PC-9 (cell line): ENCODE measurements at regions not wholly inside any gene's neighbourhood (a gene's known extent, or its start where the extent isn't known, plus 50 kb on each side); places are given as distances from the start of the nearest gene placed in this dataset.

Experiments used
- BruUV-seq: library from RNA; stranded (reverse); fragments of 400-500 nt; replicated peaks from 2 replicates; lab custom pipeline; 2021; lab: Mats Ljungman, UMichigan
- CTCF ChIA-PET: fragments of 300-600 bp; sonication (Branson Sonifier 250); formaldehyde crosslinking; loops from one replicate; lab custom pipeline; 2022; ENCODE audit warnings: antibody characterized with exemption; lab: Charles Lee
- POLR2A ChIA-PET: fragments of 300-600 bp; sonication (Branson Sonifier 250); formaldehyde crosslinking; loops from one replicate; lab custom pipeline; 2022; ENCODE audit warnings: antibody characterized with exemption; ENCODE audit not compliant: unreplicated experiment; lab: Charles Lee
- DNase-seq, 2 experiments: peaks; one replicate each; pipeline versions ENCODE4 v3.0.0 to v3.0.0-alpha.2; 2015 to 2022; ENCODE audit warnings: mixed read lengths in 1 of 2
- H2AFZ ChIP-seq: fragments of 200-600 bp; sonication (generic); 2 replicates; pipeline ENCODE4 v1.8.1; 2017; ENCODE audit warnings: antibody characterized with exemption
- H3F3A ChIP-seq: fragments of 200-600 bp; sonication (generic); 2 replicates; pipeline ENCODE4 v1.8.1; 2017; ENCODE audit warnings: antibody characterized with exemption, mild to moderate bottlenecking, low read depth; ENCODE audit not compliant: insufficient read depth
- H3K27ac ChIP-seq: fragments of 200-600 bp; sonication (generic); 2 replicates; pipeline ENCODE4 v1.6.1; 2016; ENCODE audit warnings: mixed run types
- H3K27me3 ChIP-seq: fragments of 200-600 bp; sonication (generic); 2 replicates; pipeline ENCODE4 v1.6.1; 2016; ENCODE audit warnings: low read depth, mixed run types; ENCODE audit not compliant: insufficient read depth
- H3K36me3 ChIP-seq: fragments of 200-600 bp; sonication (generic); 2 replicates; pipeline ENCODE4 v1.6.1; 2016; ENCODE audit warnings: low read depth, mixed run types
- H3K4me1 ChIP-seq: fragments of 200-600 bp; sonication (generic); replicated peaks from 2 replicates; pipeline ENCODE4 v1.6.1; 2016; ENCODE audit warnings: mixed run types; ENCODE audit not compliant: insufficient read depth
- H3K4me2 ChIP-seq: fragments of 200-600 bp; sonication (generic); 2 replicates; pipeline ENCODE4 v1.6.1; 2017; ENCODE audit warnings: mixed run types
- H3K4me3 ChIP-seq: fragments of 200-600 bp; sonication (generic); 2 replicates; pipeline ENCODE4 v1.6.1; 2016; ENCODE audit warnings: mixed run types
- H3K79me2 ChIP-seq: fragments of 200-600 bp; sonication (generic); 2 replicates; pipeline ENCODE4 v1.6.1; 2017; ENCODE audit warnings: low read depth, mixed run types
- H3K9me2 ChIP-seq: fragments of 200-600 bp; sonication (generic); 2 replicates; pipeline ENCODE4 v1.8.1; 2017; ENCODE audit warnings: mild to moderate bottlenecking; ENCODE audit not compliant: insufficient read depth
- H3K9me3 ChIP-seq: fragments of 200-600 bp; sonication (generic); 2 replicates; pipeline ENCODE4 v1.8.1; 2016; ENCODE audit warnings: low read depth; ENCODE audit not compliant: insufficient read depth
- H4K20me1 ChIP-seq: fragments of 200-600 bp; sonication (generic); 2 replicates; pipeline ENCODE4 v1.8.1; 2017; ENCODE audit not compliant: insufficient read depth
- CTCF ChIP-seq: fragments of 200-600 bp; sonication (generic); conservative IDR thresholded peaks from 2 replicates; pipeline ENCODE4 v1.6.1; 2017; ENCODE audit warnings: mixed run types, antibody characterized with exemption, mild to moderate bottlenecking, moderate library complexity
- EZH2 ChIP-seq: fragments of 200-600 bp; sonication (generic); IDR thresholded peaks from 2 replicates; pipeline ENCODE4 v1.8.0; 2017; ENCODE audit warnings: antibody characterized with exemption, low read depth
- intact Hi-C: fragments of 100-400 bp; cut with micrococcal nuclease; formaldehyde crosslinking; loops from one replicate; pipeline ENCODE4 v1.10.0; 2022; ENCODE audit not compliant: unreplicated experiment

DNA sequence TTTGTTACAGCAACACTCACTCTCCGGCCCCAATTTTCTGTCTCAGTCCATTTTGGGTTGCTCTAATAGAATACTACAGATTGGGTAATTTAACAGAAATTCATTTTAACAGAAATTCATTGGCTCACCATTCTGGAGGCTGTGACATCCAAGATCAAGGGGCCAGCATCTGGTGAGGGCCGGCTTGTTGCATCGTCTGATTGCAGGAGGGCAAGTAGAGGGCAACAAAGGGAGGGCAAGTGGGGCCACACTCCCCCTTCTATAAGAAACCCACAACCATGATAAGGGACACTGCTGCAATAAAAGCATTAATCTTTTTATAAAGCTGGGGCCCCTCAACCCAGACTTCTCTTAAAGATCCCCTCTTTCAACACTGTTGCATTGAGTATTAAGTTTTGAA is 260.1 kb upstream of the TMPRSS15 start:
- TF ChIP-seq CTCF (no peak), EZH2 (no peak)
- H3K4me3 ChIP-seq: no peak overlapping the region
- H4K20me1 ChIP-seq: no peaks in the 10 kb centered on the region
- no peaks in the 10 kb centered on the region for H3K27me3 ChIP-seq
- no peaks in the 10 kb centered on the region for H3K36me3 ChIP-seq
- no peak for DNase-seq
- no peak overlapping the region for H2AFZ ChIP-seq
- no peak overlapping the region for H3K27ac ChIP-seq
- no peaks in the 10 kb centered on the region for H3K4me1 ChIP-seq
- no peaks in the 10 kb centered on the region for H3K9me3 ChIP-seq
- BruUV-seq: no TSS peak
- intact Hi-C loops: no loop called here
- H3K4me2 ChIP-seq: no peak overlapping the region
- H3K79me2 ChIP-seq: no peaks in the 10 kb centered on the region
- ChIA-PET CTCF (no interaction called here), POLR2A (no interaction called here)
- no peaks in the 10 kb centered on the region for H3F3A ChIP-seq
- no peaks in the 10 kb centered on the region for H3K9me2 ChIP-seq

DNA sequence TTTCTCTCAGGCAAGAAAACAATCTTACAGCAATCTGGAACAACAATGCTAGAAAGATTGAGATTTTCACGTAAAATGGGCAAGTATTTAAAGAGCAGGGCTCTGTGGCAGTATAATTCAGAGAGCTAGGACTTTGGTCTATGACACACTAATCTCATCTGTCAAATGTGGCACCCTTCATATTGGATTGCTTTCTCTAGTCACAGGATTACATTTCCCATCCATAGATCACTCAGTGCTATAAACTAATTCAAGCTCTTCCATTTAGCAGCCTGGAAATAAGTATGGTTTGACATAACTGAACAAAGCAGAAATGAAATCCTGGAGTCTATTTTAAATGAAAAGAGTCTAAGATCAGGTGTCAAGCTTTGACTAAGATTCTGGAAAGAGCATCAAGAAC is 263.1 kb upstream of the TMPRSS15 start:
- POLR2A ChIA-PET: no interaction called here

DNA sequence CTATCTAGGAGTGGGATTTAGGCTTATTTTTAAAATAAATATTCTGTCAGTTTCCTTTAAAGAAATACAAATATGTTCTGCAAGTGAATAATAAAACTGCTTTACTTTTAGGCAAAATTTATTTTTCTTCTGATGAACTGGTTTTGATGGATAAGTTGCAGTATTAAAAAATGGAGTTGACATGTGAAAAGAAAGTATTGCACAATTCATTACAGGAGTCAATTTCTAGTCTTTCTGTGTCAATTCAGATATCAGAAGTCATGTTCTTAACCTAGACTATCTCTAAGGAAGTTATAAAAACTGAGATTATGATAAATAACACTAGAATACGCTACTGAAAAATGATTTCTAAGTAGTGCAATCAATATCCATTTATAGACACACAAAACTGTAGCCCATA is 270.2 kb upstream of the TMPRSS15 start:
- BruUV-seq: no TSS peak
- POLR2A ChIA-PET: no interaction called here
- no peak for TF ChIP-seq CTCF
- no peak for TF ChIP-seq EZH2

More for the DNA sequence above, 263.1 kb upstream of the TMPRSS15 start:
- H4K20me1 ChIP-seq: no peaks in the 10 kb centered on the region
- no peaks in the 10 kb centered on the region for H3K79me2 ChIP-seq
- no peak overlapping the region for H2AFZ ChIP-seq
- H3K4me2 ChIP-seq: no peak overlapping the region
- no peaks in the 10 kb centered on the region for H3K9me2 ChIP-seq
- intact Hi-C loops: no loop called here
- no peaks in the 10 kb centered on the region for H3K36me3 ChIP-seq
- no TSS peak for BruUV-seq
- no peak overlapping the region for H3K27ac ChIP-seq
- H3K27me3 ChIP-seq: no peaks in the 10 kb centered on the region
- no peaks in the 10 kb centered on the region for H3K9me3 ChIP-seq
- CTCF ChIA-PET: no interaction called here
- H3K4me1 ChIP-seq: no peaks in the 10 kb centered on the region
- TF ChIP-seq EZH2 (no peak), CTCF (no peak)
- no peak overlapping the region for H3K4me3 ChIP-seq
- no peak for DNase-seq
- H3F3A ChIP-seq: no peaks in the 10 kb centered on the region

More for the DNA sequence above, 270.2 kb upstream of the TMPRSS15 start:
- Histone ChIP-seq H3K27ac (no peak overlapping the region), H3K4me1 (no peaks in the 10 kb centered on the region), H3K36me3 (no peaks in the 10 kb centered on the region), H3K9me3 (no peaks in the 10 kb centered on the region), H2AFZ (no peak overlapping the region), H3K27me3 (no peaks in the 10 kb centered on the region), H3K9me2 (no peaks in the 10 kb centered on the region), H4K20me1 (no peaks in the 10 kb centered on the region), H3K4me3 (no peak overlapping the region), H3F3A (no peaks in the 10 kb centered on the region), H3K79me2 (no peaks in the 10 kb centered on the region), H3K4me2 (no peak overlapping the region)
- intact Hi-C loops: no loop called here
- DNase-seq: no peak
- CTCF ChIA-PET: no interaction called here
